HEK293T (cell line): ENCODE measurements at regions not wholly inside any gene's neighbourhood (a gene's known extent, or its start where the extent isn't known, plus 50 kb on each side); places are given as distances from the start of the nearest gene placed in this dataset.

Experiments
- CTBP1 ChIP-seq: fragments of 450-650 bp; IDR thresholded peaks from 2 replicates; pipeline ENCODE4 v1.6.1; 2016; ENCODE audit warnings: borderline replicate concordance
- FOXA1 ChIP-seq: fragments of 450-650 bp; IDR thresholded peaks from 2 replicates; pipeline ENCODE4 v1.6.1; 2016; ENCODE audit warnings: mild to moderate bottlenecking
- SP1 ChIP-seq: fragments of 450-650 bp; IDR thresholded peaks from 2 replicates; pipeline ENCODE4 v1.6.1; 2017
- TARDBP ChIP-seq: fragments of 450-650 bp; IDR thresholded peaks from 2 replicates; pipeline ENCODE4 v1.6.1; 2016

DNA sequence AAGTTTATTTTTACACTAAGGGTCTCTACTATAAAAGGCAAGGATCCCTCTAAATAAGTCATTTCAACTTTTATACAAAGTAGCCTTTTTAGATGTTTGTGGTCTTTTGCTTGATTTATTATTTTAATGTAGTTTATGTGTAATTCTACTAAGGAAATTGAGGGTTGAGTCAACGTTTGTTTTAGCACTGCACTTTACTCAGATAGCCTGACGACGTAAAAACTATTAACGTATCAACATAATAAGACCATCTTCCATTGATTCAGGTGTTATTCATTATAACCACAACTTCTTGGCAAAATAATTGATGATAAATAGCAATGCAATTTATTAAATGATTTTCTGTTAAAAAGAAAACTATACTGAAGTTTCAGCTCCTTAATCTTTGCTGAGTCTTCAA, 1103.6 kb upstream of the ACVR2A start:
- TF ChIP-seq SP1, result no peak
- no peak for TF ChIP-seq FOXA1
- TF ChIP-seq CTBP1, result no peak
- no peak for TF ChIP-seq TARDBP
